Upper lobe of left lung (tissue), 4 donors: ENCODE measurements at regions not wholly inside any gene's neighbourhood (a gene's known extent, or its start where the extent isn't known, plus 50 kb on each side); places are given as distances from the start of the nearest gene placed in this dataset.

Experiments used
- CTCF ChIP-seq, 6 experiments: fragments of 450-650 bp in 4 of 6; fragments of 200-600 bp in 2 of 6; sonication (generic) in 2 of 6; IDR thresholded peaks; one replicate each; pipeline ENCODE4 v1.5.1; 2016 to 2019; ENCODE audit warnings: antibody characterized with exemption in 6 of 6
- POLR2A ChIP-seq, 4 donors: fragments of 450-650 bp; IDR thresholded peaks; one replicate each; pipeline ENCODE4 v1.5.1; 2016 to 2017; ENCODE audit warnings: antibody characterized with exemption in 4 of 4, mild to moderate bottlenecking in 2 of 4

- TF ChIP-seq CTCF (IDR thresholded peaks at IDR 0.05) (no peak), POLR2A (IDR thresholded peaks at IDR 0.05) (no peak)
Observed at GRCh38 chr2:76170009-76170384, 459.3 kb upstream of the GCFC2 start.
